A549 (cell line): ENCODE measurements at regions not wholly inside any gene's neighbourhood (a gene's known extent, or its start where the extent isn't known, plus 50 kb on each side); places are given as distances from the start of the nearest gene placed in this dataset.

Experiments used
- ATAC-seq, 2 experiments: fragments of 200-7000 bp in 1 of 2; fragments of >200 bp in 1 of 2; cut with Nextera tagmentation in 1 of 2; cut with Tn5 transposase in 1 of 2; 3 replicates each; pipeline versions ENCODE4 v1.8.0 to v1.9.1; 2018 to 2020; ENCODE audit warnings: mild to moderate bottlenecking in 1 of 2, moderate library complexity in 1 of 2
- CTCF ChIA-PET: fragments of 300-600 bp; sonication (Branson Sonifier 250); formaldehyde crosslinking; extraction: SDS; loops from one replicate; lab custom pipeline; 2021; ENCODE audit warnings: antibody characterized with exemption, inconsistent platforms; lab: Yijun Ruan, JAX
- POLR2A ChIA-PET: fragments of 350-600 bp; formaldehyde crosslinking; extraction: SDS; loops from one replicate; lab custom pipeline; 2021; ENCODE audit warnings: antibody characterized with exemption, inconsistent platforms; lab: Yijun Ruan, JAX
- DNase-seq, 2 experiments: peaks; one replicate each; pipeline versions ENCODE4 v3.0.0 to v3.0.0-alpha.2; 2011 to 2016; ENCODE audit warnings: low read depth in 1 of 2, low spot score in 1 of 2
- FAIRE-seq: peaks from 2 replicates; lab custom pipeline; 2011; peaks lifted over from hg19 to GRCh38; lab: Jason Lieb, UNC
- H3K27ac ChIP-seq, 2 experiments: fragments of >200 bp; sonication (Bioruptor Twin); formaldehyde crosslinking; 3 replicates each; pipeline ENCODE4 v1.5.1; 2016 to 2017
- H3K4me1 ChIP-seq: fragments of >200 bp; sonication (Bioruptor Twin); formaldehyde crosslinking; 3 replicates; pipeline ENCODE4 v1.6.1; 2016
- H3K4me2 ChIP-seq: fragments of >200 bp; sonication (Bioruptor Twin); formaldehyde crosslinking; 3 replicates; pipeline ENCODE4 v1.6.1; 2016
- H3K4me3 ChIP-seq: fragments of >200 bp; sonication (Bioruptor Twin); formaldehyde crosslinking; 3 replicates; pipeline ENCODE4 v1.5.1; 2016
- H3K9me3 ChIP-seq: fragments of >200 bp; sonication (Bioruptor Twin); formaldehyde crosslinking; 3 replicates; pipeline ENCODE4 v1.6.1; 2016
- BHLHE40 ChIP-seq: IDR thresholded peaks from 2 replicates; pipeline ENCODE4 v1.6.1; 2012; ENCODE audit warnings: low read depth, low read length, inconsistent platforms
- CHD2 ChIP-seq: fragments of 150-350 bp; IDR thresholded peaks from 2 replicates; pipeline ENCODE4 v1.6.1; 2014; ENCODE audit warnings: low read length; ENCODE audit not compliant: partially characterized antibody
- CHD4 ChIP-seq: fragments of 200-600 bp; sonication (generic); IDR thresholded peaks from 2 replicates; pipeline ENCODE4 v1.6.1; 2016; ENCODE audit warnings: antibody characterized with exemption, mild to moderate bottlenecking, borderline replicate concordance
- EHMT2 ChIP-seq: fragments of 200-600 bp; sonication (generic); IDR thresholded peaks from 2 replicates; pipeline ENCODE4 v1.6.1; 2016; ENCODE audit warnings: antibody characterized with exemption, low read depth, mild to moderate bottlenecking, moderate library complexity
- ESRRA ChIP-seq: fragments of 150-350 bp; IDR thresholded peaks from 2 replicates; pipeline ENCODE4 v1.6.1; 2014; ENCODE audit warnings: mild to moderate bottlenecking, low read length, borderline replicate concordance
- FOSL2 ChIP-seq, 2 experiments: fragments of 450-650 bp in 1 of 2; fragments of >200 bp in 1 of 2; sonication (Bioruptor Twin) in 1 of 2; formaldehyde crosslinking; IDR thresholded peaks; 2 replicates each; pipeline versions ENCODE4 v1.5.0 to v1.6.1; 2016 to 2020; ENCODE audit warnings: mild to moderate bottlenecking in 1 of 2, moderate library complexity in 1 of 2
- FOXS1 ChIP-seq: fragments of 250-450 bp; sonication (Bioruptor Pico); IDR thresholded peaks from 2 replicates; pipeline ENCODE4 v1.5.0; 2020; ENCODE audit warnings: mild to moderate bottlenecking, moderate library complexity
- HDAC2 ChIP-seq: fragments of 200-600 bp; sonication (generic); IDR thresholded peaks from 2 replicates; pipeline ENCODE4 v1.6.1; 2016
- HEYL ChIP-seq: fragments of 250-450 bp; sonication (Bioruptor Pico); IDR thresholded peaks from 2 replicates; pipeline ENCODE4 v1.8.0; 2021; ENCODE audit warnings: mild to moderate bottlenecking, moderate library complexity
- HOXB13 ChIP-seq: fragments of 250-450 bp; sonication (Bioruptor Pico); IDR thresholded peaks from 2 replicates; pipeline ENCODE4 v1.5.0; 2020; ENCODE audit warnings: low read depth, mild to moderate bottlenecking, moderate library complexity
- HOXB5 ChIP-seq: fragments of 250-450 bp; sonication (Bioruptor Pico); IDR thresholded peaks from 2 replicates; pipeline ENCODE4 v1.5.0; 2020; ENCODE audit warnings: mild to moderate bottlenecking, moderate library complexity
- JUN ChIP-seq, 2 experiments: fragments of >200 bp; sonication (Bioruptor Twin); formaldehyde crosslinking; IDR thresholded peaks; 2 replicates in 1 of 2; 3 replicates in 1 of 2; pipeline ENCODE4 v1.6.1; 2016 to 2017
- JUNB ChIP-seq: fragments of >200 bp; sonication (Bioruptor Twin); formaldehyde crosslinking; IDR thresholded peaks from 2 replicates; pipeline ENCODE4 v1.6.1; 2016
- MAZ ChIP-seq: fragments of 150-350 bp; IDR thresholded peaks from 2 replicates; pipeline ENCODE4 v1.6.1; 2014; ENCODE audit warnings: antibody characterized with exemption, low read depth, low read length, borderline replicate concordance
- MYC ChIP-seq: IDR thresholded peaks from 2 replicates; pipeline ENCODE4 v1.6.1; 2012; ENCODE audit warnings: mild to moderate bottlenecking, inconsistent platforms, low read length, improper control_type of control experiment, borderline replicate concordance
- NFE2L2 ChIP-seq: fragments of 150-350 bp; conservative IDR thresholded peaks from 2 replicates; pipeline ENCODE4 v1.6.1; 2014; ENCODE audit warnings: low read length
- NPAS2 ChIP-seq: fragments of 250-450 bp; sonication (Bioruptor Pico); IDR thresholded peaks from 2 replicates; pipeline ENCODE4 v1.8.0; 2022; ENCODE audit warnings: mild to moderate bottlenecking, moderate library complexity, borderline replicate concordance
- NR3C1 ChIP-seq: fragments of >200 bp; sonication (Bioruptor Twin); formaldehyde crosslinking; IDR thresholded peaks from 3 replicates; pipeline ENCODE4 v1.6.1; 2017
- POLR2AphosphoS2 ChIP-seq: conservative IDR thresholded peaks from 2 replicates; pipeline ENCODE4 v1.6.1; 2012; ENCODE audit warnings: low read length, improper control_type of control experiment, inconsistent platforms
- RARB ChIP-seq: fragments of 250-450 bp; sonication (Bioruptor Pico); IDR thresholded peaks from 2 replicates; pipeline ENCODE4 v1.8.0; 2021; ENCODE audit warnings: mild to moderate bottlenecking, moderate library complexity
- TP53 ChIP-seq: fragments of 250-450 bp; sonication (Bioruptor Pico); IDR thresholded peaks from 2 replicates; pipeline ENCODE4 v1.5.0; 2021; ENCODE audit warnings: mild to moderate bottlenecking, moderate library complexity
- ZC3H11A ChIP-seq: fragments of 450-650 bp; IDR thresholded peaks from 2 replicates; pipeline ENCODE4 v1.6.1; 2014; ENCODE audit warnings: antibody characterized with exemption, mild to moderate bottlenecking
- WGBS: methylation state at CpG from one replicate; pipeline ENCODE4 v1.1.6; 2017; ENCODE audit errors: missing lambda C conversion rate; 5-methylcytosine and 5-hydroxymethylcytosine counted together
- TF ChIP-seq, protein P1 (sequence below): fragments of >200 bp; sonication (Bioruptor Twin); formaldehyde crosslinking; IDR thresholded peaks from 3 replicates; pipeline ENCODE4 v1.5.1; 2016
- TF ChIP-seq, protein P2 (sequence below): fragments of >200 bp; sonication (Bioruptor Twin); formaldehyde crosslinking; IDR thresholded peaks from 2 replicates; pipeline ENCODE4 v1.6.1; 2016
- TF ChIP-seq, protein P3 (sequence below): fragments of 450-650 bp; IDR thresholded peaks from 2 replicates; pipeline ENCODE4 v1.6.1; 2014; ENCODE audit warnings: antibody characterized with exemption
- TF ChIP-seq, protein P4 (sequence below): fragments of 250-450 bp; sonication (Bioruptor Pico); IDR thresholded peaks from 2 replicates; pipeline ENCODE4 v1.5.0; 2021; ENCODE audit warnings: mild to moderate bottlenecking, moderate library complexity, borderline replicate concordance

DNA sequence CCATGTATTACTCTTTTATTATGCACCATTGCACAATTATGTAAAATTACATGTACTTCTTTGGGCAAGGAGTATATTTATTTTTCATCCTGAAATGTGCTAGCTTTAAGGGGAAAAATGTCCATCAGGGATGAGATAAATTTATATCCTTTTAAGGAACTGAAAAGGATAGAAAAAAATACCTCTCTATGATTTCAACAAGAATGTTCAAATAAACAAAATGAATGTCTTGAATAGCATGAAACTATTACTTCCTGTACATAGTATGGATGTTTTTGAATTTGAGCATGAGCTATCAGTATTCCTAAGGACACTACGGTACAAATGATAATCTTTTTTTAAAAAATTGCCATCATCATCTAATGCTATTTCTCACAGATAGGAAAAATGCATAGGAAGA, 1611.9 kb upstream of the ZEB2 start:
- 63% methylated on average over 1 of the region's 1 CpG for WGBS
- POLR2A ChIA-PET, result no interaction called here

DNA sequence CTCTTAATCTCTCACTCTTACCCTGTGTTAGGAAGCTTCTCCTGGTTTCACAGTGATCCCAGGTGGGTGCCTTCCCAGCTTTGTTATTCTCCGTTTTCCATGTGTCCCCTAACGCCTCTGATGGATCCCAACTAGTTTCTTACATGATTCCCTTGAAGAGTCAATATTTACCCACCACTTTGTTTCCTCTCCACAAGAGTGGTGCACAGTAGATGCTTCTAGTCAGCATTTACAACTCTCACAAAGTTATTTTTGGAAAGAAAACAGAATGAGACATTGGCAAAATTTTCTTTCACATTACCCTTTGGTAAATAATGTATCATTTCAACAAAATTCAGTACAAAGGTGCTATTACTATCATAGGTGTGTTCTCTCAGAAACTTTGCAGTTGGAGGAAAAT, 1611.1 kb upstream of the ZEB2 start:
- ChIA-PET CTCF (interaction anchor here (1.2 to 1.5 kb wide), 2 partner anchors 9 to 29 kb away, joined by 3 to 4 read pairs; no protein-coding TSS in a partner anchor), POLR2A (no interaction called here)
- H3K27ac ChIP-seq, result no peak overlapping the region
- H3K4me2 ChIP-seq, result no peak overlapping the region
- ATAC-seq, result no peak
- TF ChIP-seq FOSL2 (IDR thresholded peaks at IDR 0.05) (no peak), FOSL2 (CRISPR knock-in tag; IDR thresholded peaks at IDR 0.05) (no peak), HOXB13 (CRISPR knock-in tag) (no peak), RARB (CRISPR knock-in tag) (no peak), ZC3H11A (no peak), ESRRA (no peak), HOXB5 (no peak), JUNB (no peak), FOXS1 (CRISPR knock-in tag) (no peak), HEYL (CRISPR knock-in tag) (no peak), JUN (IDR thresholded peaks at IDR 0.05) (no peak), NR3C1 (no peak), EHMT2 (no peak), HDAC2 (no peak), BHLHE40 (no peak), CHD2 (no peak)
- TF ChIP-seq, protein P1, sequence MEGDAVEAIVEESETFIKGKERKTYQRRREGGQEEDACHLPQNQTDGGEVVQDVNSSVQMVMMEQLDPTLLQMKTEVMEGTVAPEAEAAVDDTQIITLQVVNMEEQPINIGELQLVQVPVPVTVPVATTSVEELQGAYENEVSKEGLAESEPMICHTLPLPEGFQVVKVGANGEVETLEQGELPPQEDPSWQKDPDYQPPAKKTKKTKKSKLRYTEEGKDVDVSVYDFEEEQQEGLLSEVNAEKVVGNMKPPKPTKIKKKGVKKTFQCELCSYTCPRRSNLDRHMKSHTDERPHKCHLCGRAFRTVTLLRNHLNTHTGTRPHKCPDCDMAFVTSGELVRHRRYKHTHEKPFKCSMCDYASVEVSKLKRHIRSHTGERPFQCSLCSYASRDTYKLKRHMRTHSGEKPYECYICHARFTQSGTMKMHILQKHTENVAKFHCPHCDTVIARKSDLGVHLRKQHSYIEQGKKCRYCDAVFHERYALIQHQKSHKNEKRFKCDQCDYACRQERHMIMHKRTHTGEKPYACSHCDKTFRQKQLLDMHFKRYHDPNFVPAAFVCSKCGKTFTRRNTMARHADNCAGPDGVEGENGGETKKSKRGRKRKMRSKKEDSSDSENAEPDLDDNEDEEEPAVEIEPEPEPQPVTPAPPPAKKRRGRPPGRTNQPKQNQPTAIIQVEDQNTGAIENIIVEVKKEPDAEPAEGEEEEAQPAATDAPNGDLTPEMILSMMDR, result no peak
- TF ChIP-seq, protein P2, sequence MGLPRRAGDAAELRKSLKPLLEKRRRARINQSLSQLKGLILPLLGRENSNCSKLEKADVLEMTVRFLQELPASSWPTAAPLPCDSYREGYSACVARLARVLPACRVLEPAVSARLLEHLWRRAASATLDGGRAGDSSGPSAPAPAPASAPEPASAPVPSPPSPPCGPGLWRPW, result no peak
- TF ChIP-seq, all 56 proteins: peak for 0
- no peak for FAIRE-seq
- no peak for DNase-seq
- Histone ChIP-seq H3K4me3 (no peak overlapping the region), H3K4me1 (no peaks in the 10 kb centered on the region), H3K9me3 (no peaks in the 10 kb centered on the region)
- 2% methylated on average over 2 of the region's 2 CpGs for WGBS

More for the DNA sequence above, 1611.9 kb upstream of the ZEB2 start:
- H3K4me1 ChIP-seq, result no peaks in the 10 kb centered on the region
- no peak overlapping the region for H3K4me3 ChIP-seq
- H3K9me3 ChIP-seq, result no peaks in the 10 kb centered on the region
- TF ChIP-seq ZC3H11A (no peak), MAZ (no peak), CHD4 (no peak), MYC (no peak), NR3C1 (no peak), TP53 (CRISPR knock-in tag) (no peak), HEYL (CRISPR knock-in tag) (no peak), NFE2L2 (no peak), HOXB5 (no peak), ESRRA (no peak), NPAS2 (CRISPR knock-in tag) (no peak), BHLHE40 (no peak), POLR2AphosphoS2 (no peak)
- TF ChIP-seq, protein P1, result no peak
- TF ChIP-seq, protein P3, sequence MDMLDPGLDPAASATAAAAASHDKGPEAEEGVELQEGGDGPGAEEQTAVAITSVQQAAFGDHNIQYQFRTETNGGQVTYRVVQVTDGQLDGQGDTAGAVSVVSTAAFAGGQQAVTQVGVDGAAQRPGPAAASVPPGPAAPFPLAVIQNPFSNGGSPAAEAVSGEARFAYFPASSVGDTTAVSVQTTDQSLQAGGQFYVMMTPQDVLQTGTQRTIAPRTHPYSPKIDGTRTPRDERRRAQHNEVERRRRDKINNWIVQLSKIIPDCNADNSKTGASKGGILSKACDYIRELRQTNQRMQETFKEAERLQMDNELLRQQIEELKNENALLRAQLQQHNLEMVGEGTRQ, result no peak
- TF ChIP-seq, protein P4, sequence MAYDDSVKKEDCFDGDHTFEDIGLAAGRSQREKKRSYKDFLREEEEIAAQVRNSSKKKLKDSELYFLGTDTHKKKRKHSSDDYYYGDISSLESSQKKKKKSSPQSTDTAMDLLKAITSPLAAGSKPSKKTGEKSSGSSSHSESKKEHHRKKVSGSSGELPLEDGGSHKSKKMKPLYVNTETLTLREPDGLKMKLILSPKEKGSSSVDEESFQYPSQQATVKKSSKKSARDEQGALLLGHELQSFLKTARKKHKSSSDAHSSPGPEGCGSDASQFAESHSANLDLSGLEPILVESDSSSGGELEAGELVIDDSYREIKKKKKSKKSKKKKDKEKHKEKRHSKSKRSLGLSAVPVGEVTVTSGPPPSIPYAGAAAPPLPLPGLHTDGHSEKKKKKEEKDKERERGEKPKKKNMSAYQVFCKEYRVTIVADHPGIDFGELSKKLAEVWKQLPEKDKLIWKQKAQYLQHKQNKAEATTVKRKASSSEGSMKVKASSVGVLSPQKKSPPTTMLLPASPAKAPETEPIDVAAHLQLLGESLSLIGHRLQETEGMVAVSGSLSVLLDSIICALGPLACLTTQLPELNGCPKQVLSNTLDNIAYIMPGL (CRISPR knock-in tag), result no peak
- no peak overlapping the region for H3K27ac ChIP-seq
- ATAC-seq (no peak), FAIRE-seq (no peak), DNase-seq (no peak)
- H3K4me2 ChIP-seq, result no peak overlapping the region
- CTCF ChIA-PET, result interaction anchor here (1.2 to 1.5 kb wide), 2 partner anchors 8 to 30 kb away, joined by 3 to 4 read pairs; no protein-coding TSS in a partner anchor
